Spleen (tissue), 7 donors: ENCODE measurements at regions not wholly inside any gene's neighbourhood (a gene's known extent, or its start where the extent isn't known, plus 50 kb on each side); places are given as distances from the start of the nearest gene placed in this dataset.

Experiments
- POLR2A ChIP-seq, 3 donors: fragments of 450-650 bp; IDR thresholded peaks; one replicate each; pipeline ENCODE4 v1.5.1; 2017; ENCODE audit warnings: antibody characterized with exemption in 3 of 3, mild to moderate bottlenecking in 1 of 3
- TF ChIP-seq, protein P1 (sequence below), 11 experiments: fragments of 200-600 bp in 7 of 11; fragments of 450-650 bp in 4 of 11; sonication (generic) in 4 of 11; IDR thresholded peaks in 8 of 11; conservative IDR thresholded peaks in 3 of 11; 1 replicate in 7 of 11; 2 replicates in 4 of 11; pipeline versions ENCODE4 v1.4.0 to v1.8.0; 2016 to 2021; ENCODE audit warnings: antibody characterized with exemption in 11 of 11, inconsistent platforms in 4 of 11, mild to moderate bottlenecking in 1 of 11
- donor health status: DM: no; HTN: no; CAD: no; lungs with moderate emphysema.
- donor health status: DM: no; HTN: no; CAD: no.
- donor health status: DM: no; HTN: no; CAD: no.

GRCh38 chrX:7235071-7235470 is 87.1 kb upstream of the PUDP start:
- TF ChIP-seq POLR2A (IDR thresholded peaks at IDR 0.05): no peak
- TF ChIP-seq, protein P1, sequence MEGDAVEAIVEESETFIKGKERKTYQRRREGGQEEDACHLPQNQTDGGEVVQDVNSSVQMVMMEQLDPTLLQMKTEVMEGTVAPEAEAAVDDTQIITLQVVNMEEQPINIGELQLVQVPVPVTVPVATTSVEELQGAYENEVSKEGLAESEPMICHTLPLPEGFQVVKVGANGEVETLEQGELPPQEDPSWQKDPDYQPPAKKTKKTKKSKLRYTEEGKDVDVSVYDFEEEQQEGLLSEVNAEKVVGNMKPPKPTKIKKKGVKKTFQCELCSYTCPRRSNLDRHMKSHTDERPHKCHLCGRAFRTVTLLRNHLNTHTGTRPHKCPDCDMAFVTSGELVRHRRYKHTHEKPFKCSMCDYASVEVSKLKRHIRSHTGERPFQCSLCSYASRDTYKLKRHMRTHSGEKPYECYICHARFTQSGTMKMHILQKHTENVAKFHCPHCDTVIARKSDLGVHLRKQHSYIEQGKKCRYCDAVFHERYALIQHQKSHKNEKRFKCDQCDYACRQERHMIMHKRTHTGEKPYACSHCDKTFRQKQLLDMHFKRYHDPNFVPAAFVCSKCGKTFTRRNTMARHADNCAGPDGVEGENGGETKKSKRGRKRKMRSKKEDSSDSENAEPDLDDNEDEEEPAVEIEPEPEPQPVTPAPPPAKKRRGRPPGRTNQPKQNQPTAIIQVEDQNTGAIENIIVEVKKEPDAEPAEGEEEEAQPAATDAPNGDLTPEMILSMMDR (IDR thresholded peaks at IDR 0.05 in 8 of 11, conservative IDR thresholded peaks at IDR 0.05 in 3 of 11): no peak
